WTC11 (cell line): ENCODE measurements at regions not wholly inside any gene's neighbourhood (a gene's known extent, or its start where the extent isn't known, plus 50 kb on each side); places are given as distances from the start of the nearest gene placed in this dataset.

ENCODE experiments used
- ATAC-seq: fragments of 200-7000 bp; cut with Tn5 transposase; 2 replicates; pipeline ENCODE4 v1.10.0; 2021; ENCODE audit warnings: mild to moderate bottlenecking, moderate library complexity
- CTCF ChIA-PET: fragments of 300-600 bp; sonication (Branson Sonifier 250); formaldehyde crosslinking; loops from one replicate; lab custom pipeline; 2021; ENCODE audit warnings: antibody characterized with exemption; lab: Charles Lee
- POLR2A ChIA-PET: fragments of 350-600 bp; sonication (Branson Sonifier 250); formaldehyde crosslinking; loops from one replicate; lab custom pipeline; 2021; ENCODE audit warnings: antibody characterized with exemption; lab: Charles Lee
- DNase-seq: peaks from one replicate; pipeline ENCODE4 v3.0.0; 2021; ENCODE audit warnings: low spot score
- H3K27ac Mint-ChIP-seq: 2 replicates; pipeline ENCODE4 v1.8.0; 2021; ENCODE audit warnings: mixed read lengths
- H3K27me3 Mint-ChIP-seq: 2 replicates; pipeline ENCODE4 v1.8.0; 2021; ENCODE audit warnings: low read depth, mild to moderate bottlenecking, moderate library complexity, mixed read lengths
- H3K36me3 Mint-ChIP-seq: 2 replicates; pipeline ENCODE4 v1.8.0; 2021; ENCODE audit warnings: mixed read lengths
- H3K4me1 Mint-ChIP-seq: 2 replicates; pipeline ENCODE4 v1.8.0; 2022; ENCODE audit warnings: mixed read lengths
- H3K4me3 Mint-ChIP-seq: 2 replicates; pipeline ENCODE4 v1.8.0; 2021; ENCODE audit warnings: mild to moderate bottlenecking, moderate library complexity, mixed read lengths
- H3K9me3 Mint-ChIP-seq: 2 replicates; pipeline ENCODE4 v1.8.0; 2021; ENCODE audit warnings: mixed read lengths
- ELF4 ChIP-seq: sonication (generic); formaldehyde crosslinking; IDR thresholded peaks from 2 replicates; pipeline ENCODE4 v1.8.1; 2022; ENCODE audit warnings: low read depth, mild to moderate bottlenecking, moderate library complexity, missing genetic modification reagents
- EMX1 ChIP-seq: fragments of 250-450 bp; sonication (Bioruptor Pico); IDR thresholded peaks from 2 replicates; pipeline ENCODE4 v1.8.0; 2021; ENCODE audit warnings: mild to moderate bottlenecking
- GTF2I ChIP-seq: fragments of 250-450 bp; sonication (Bioruptor Pico); conservative IDR thresholded peaks from 2 replicates; pipeline ENCODE4 v1.4.0; 2021; ENCODE audit warnings: mild to moderate bottlenecking
- MAX ChIP-seq: sonication (generic); formaldehyde crosslinking; IDR thresholded peaks from 2 replicates; pipeline ENCODE4 v1.8.0; 2022; ENCODE audit warnings: mild to moderate bottlenecking, missing genetic modification reagents
- NR2C2 ChIP-seq: sonication (generic); formaldehyde crosslinking; IDR thresholded peaks from 2 replicates; pipeline ENCODE4 v1.8.0; 2022; ENCODE audit warnings: mild to moderate bottlenecking, missing genetic modification reagents
- SP1 ChIP-seq: sonication (generic); formaldehyde crosslinking; conservative IDR thresholded peaks from 2 replicates; pipeline ENCODE4 v1.8.1; 2022; ENCODE audit warnings: missing genetic modification reagents
- ZNF263 ChIP-seq: sonication (generic); formaldehyde crosslinking; IDR thresholded peaks from 2 replicates; pipeline ENCODE4 v1.8.1; 2022; ENCODE audit warnings: low read depth, mild to moderate bottlenecking, moderate library complexity, missing genetic modification reagents
- TF ChIP-seq, protein P1 (sequence below): sonication (generic); formaldehyde crosslinking; IDR thresholded peaks from 2 replicates; pipeline ENCODE4 v1.8.1; 2023; ENCODE audit warnings: mild to moderate bottlenecking, missing genetic modification reagents, borderline replicate concordance
- TF ChIP-seq, protein P2 (sequence below): fragments of 250-450 bp; sonication (Bioruptor Pico); IDR thresholded peaks from 2 replicates; pipeline ENCODE4 v1.9.0; 2021; ENCODE audit warnings: mild to moderate bottlenecking, borderline replicate concordance
- TF ChIP-seq, protein P3 (sequence below): fragments of 250-450 bp; sonication (Bioruptor Pico); IDR thresholded peaks from 2 replicates; pipeline ENCODE4 v2.1.2; 2022; ENCODE audit warnings: mild to moderate bottlenecking, moderate library complexity
- TF ChIP-seq, protein P4 (sequence below): sonication (generic); formaldehyde crosslinking; IDR thresholded peaks from 2 replicates; pipeline ENCODE4 v1.8.1; 2022; ENCODE audit warnings: mild to moderate bottlenecking, missing genetic modification reagents, moderate library complexity, borderline replicate concordance
- TF ChIP-seq, protein P5 (sequence below): sonication (generic); formaldehyde crosslinking; IDR thresholded peaks from 2 replicates; pipeline ENCODE4 v1.8.0; 2023; ENCODE audit warnings: mild to moderate bottlenecking, missing genetic modification reagents
- TF ChIP-seq, protein P6 (sequence below): sonication (generic); formaldehyde crosslinking; IDR thresholded peaks from 2 replicates; pipeline ENCODE4 v1.8.0; 2023; ENCODE audit warnings: missing genetic modification reagents, mild to moderate bottlenecking, borderline replicate concordance

DNA sequence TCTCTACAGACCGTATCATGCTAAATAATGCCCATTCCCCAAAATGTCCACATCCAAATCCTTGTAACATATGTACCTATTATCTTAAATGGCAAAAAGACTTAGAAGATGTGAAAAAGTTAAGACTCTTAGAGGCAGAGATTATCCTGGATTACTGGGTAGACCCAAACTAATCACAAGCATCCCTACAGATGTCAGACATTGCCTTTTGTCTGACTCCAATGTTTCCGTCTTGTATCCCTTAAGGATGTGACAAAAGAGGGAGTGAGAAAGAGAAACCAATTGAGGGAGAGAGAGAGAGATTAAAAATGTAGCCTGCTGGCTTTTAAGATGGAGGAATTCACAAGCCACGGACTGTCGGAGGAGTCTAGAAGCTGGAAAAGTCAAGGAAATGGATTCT is 401.9 kb upstream of the FSTL5 start:
- Mint-ChIP-seq H3K27ac (no peak overlapping the region), H3K27me3 (no peaks in the 10 kb centered on the region), H3K4me3 (no peak overlapping the region), H3K4me1 (peaks cover 21% of the 10 kb centered on the region), H3K9me3 (no peaks in the 10 kb centered on the region), H3K36me3 (no peaks in the 10 kb centered on the region)
- ChIA-PET POLR2A (no interaction called here), CTCF (no interaction called here)
- ATAC-seq (no peak), DNase-seq (no peak)
- TF ChIP-seq, protein P1, sequence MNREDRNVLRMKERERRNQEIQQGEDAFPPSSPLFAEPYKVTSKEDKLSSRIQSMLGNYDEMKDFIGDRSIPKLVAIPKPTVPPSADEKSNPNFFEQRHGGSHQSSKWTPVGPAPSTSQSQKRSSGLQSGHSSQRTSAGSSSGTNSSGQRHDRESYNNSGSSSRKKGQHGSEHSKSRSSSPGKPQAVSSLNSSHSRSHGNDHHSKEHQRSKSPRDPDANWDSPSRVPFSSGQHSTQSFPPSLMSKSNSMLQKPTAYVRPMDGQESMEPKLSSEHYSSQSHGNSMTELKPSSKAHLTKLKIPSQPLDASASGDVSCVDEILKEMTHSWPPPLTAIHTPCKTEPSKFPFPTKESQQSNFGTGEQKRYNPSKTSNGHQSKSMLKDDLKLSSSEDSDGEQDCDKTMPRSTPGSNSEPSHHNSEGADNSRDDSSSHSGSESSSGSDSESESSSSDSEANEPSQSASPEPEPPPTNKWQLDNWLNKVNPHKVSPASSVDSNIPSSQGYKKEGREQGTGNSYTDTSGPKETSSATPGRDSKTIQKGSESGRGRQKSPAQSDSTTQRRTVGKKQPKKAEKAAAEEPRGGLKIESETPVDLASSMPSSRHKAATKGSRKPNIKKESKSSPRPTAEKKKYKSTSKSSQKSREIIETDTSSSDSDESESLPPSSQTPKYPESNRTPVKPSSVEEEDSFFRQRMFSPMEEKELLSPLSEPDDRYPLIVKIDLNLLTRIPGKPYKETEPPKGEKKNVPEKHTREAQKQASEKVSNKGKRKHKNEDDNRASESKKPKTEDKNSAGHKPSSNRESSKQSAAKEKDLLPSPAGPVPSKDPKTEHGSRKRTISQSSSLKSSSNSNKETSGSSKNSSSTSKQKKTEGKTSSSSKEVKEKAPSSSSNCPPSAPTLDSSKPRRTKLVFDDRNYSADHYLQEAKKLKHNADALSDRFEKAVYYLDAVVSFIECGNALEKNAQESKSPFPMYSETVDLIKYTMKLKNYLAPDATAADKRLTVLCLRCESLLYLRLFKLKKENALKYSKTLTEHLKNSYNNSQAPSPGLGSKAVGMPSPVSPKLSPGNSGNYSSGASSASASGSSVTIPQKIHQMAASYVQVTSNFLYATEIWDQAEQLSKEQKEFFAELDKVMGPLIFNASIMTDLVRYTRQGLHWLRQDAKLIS (CRISPR knock-in tag), result no peak
- TF ChIP-seq MAX (CRISPR knock-in tag) (no peak), NR2C2 (no peak)
- TF ChIP-seq, protein P2, sequence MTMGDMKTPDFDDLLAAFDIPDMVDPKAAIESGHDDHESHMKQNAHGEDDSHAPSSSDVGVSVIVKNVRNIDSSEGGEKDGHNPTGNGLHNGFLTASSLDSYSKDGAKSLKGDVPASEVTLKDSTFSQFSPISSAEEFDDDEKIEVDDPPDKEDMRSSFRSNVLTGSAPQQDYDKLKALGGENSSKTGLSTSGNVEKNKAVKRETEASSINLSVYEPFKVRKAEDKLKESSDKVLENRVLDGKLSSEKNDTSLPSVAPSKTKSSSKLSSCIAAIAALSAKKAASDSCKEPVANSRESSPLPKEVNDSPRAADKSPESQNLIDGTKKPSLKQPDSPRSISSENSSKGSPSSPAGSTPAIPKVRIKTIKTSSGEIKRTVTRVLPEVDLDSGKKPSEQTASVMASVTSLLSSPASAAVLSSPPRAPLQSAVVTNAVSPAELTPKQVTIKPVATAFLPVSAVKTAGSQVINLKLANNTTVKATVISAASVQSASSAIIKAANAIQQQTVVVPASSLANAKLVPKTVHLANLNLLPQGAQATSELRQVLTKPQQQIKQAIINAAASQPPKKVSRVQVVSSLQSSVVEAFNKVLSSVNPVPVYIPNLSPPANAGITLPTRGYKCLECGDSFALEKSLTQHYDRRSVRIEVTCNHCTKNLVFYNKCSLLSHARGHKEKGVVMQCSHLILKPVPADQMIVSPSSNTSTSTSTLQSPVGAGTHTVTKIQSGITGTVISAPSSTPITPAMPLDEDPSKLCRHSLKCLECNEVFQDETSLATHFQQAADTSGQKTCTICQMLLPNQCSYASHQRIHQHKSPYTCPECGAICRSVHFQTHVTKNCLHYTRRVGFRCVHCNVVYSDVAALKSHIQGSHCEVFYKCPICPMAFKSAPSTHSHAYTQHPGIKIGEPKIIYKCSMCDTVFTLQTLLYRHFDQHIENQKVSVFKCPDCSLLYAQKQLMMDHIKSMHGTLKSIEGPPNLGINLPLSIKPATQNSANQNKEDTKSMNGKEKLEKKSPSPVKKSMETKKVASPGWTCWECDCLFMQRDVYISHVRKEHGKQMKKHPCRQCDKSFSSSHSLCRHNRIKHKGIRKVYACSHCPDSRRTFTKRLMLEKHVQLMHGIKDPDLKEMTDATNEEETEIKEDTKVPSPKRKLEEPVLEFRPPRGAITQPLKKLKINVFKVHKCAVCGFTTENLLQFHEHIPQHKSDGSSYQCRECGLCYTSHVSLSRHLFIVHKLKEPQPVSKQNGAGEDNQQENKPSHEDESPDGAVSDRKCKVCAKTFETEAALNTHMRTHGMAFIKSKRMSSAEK (CRISPR knock-in tag), result no peak
- TF ChIP-seq, protein P3, sequence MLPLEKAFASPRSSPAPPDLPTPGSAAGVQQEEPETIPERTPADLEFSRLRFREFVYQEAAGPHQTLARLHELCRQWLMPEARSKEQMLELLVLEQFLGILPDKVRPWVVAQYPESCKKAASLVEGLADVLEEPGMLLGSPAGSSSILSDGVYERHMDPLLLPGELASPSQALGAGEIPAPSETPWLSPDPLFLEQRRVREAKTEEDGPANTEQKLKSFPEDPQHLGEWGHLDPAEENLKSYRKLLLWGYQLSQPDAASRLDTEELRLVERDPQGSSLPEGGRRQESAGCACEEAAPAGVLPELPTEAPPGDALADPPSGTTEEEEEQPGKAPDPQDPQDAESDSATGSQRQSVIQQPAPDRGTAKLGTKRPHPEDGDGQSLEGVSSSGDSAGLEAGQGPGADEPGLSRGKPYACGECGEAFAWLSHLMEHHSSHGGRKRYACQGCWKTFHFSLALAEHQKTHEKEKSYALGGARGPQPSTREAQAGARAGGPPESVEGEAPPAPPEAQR (CRISPR knock-in tag), result no peak

DNA sequence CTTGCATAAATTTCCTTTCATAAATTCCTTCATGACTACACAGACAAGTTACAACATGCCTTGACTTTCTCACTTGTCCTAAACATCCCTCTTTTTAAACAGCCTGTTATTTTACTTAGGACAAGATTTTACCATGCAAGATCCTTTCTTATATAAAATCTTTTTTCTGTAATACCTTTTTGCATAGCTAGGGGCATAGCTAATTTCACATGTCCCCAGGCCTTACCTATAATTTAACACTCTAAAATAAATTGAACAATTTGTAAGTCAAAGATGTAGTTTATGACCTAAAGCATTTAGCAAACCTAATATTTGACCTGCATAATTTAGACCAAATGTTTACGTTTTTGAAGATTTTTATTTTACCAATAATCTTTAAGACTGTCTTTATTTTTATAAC is 396.3 kb upstream of the FSTL5 start:
- ChIA-PET CTCF (interaction anchor here (1.0 kb wide), 1 partner anchor 9 kb away, joined by 3 read pairs; no protein-coding TSS in a partner anchor), POLR2A (no interaction called here)
- H3K27ac Mint-ChIP-seq, result no peak overlapping the region
- DNase-seq (no peak), ATAC-seq (no peak)
- no peaks in the 10 kb centered on the region for H3K36me3 Mint-ChIP-seq
- peaks cover 21% of the 10 kb centered on the region for H3K4me1 Mint-ChIP-seq
- H3K9me3 Mint-ChIP-seq, result peaks cover 4% of the 10 kb centered on the region
- TF ChIP-seq, protein P4, sequence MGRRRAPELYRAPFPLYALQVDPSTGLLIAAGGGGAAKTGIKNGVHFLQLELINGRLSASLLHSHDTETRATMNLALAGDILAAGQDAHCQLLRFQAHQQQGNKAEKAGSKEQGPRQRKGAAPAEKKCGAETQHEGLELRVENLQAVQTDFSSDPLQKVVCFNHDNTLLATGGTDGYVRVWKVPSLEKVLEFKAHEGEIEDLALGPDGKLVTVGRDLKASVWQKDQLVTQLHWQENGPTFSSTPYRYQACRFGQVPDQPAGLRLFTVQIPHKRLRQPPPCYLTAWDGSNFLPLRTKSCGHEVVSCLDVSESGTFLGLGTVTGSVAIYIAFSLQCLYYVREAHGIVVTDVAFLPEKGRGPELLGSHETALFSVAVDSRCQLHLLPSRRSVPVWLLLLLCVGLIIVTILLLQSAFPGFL (CRISPR knock-in tag), result no peak
- TF ChIP-seq ELF4 (CRISPR knock-in tag), result no peak
- no peak for TF ChIP-seq ZNF263 (CRISPR knock-in tag)
- no peak for TF ChIP-seq EMX1 (CRISPR knock-in tag)
- TF ChIP-seq, protein P5, sequence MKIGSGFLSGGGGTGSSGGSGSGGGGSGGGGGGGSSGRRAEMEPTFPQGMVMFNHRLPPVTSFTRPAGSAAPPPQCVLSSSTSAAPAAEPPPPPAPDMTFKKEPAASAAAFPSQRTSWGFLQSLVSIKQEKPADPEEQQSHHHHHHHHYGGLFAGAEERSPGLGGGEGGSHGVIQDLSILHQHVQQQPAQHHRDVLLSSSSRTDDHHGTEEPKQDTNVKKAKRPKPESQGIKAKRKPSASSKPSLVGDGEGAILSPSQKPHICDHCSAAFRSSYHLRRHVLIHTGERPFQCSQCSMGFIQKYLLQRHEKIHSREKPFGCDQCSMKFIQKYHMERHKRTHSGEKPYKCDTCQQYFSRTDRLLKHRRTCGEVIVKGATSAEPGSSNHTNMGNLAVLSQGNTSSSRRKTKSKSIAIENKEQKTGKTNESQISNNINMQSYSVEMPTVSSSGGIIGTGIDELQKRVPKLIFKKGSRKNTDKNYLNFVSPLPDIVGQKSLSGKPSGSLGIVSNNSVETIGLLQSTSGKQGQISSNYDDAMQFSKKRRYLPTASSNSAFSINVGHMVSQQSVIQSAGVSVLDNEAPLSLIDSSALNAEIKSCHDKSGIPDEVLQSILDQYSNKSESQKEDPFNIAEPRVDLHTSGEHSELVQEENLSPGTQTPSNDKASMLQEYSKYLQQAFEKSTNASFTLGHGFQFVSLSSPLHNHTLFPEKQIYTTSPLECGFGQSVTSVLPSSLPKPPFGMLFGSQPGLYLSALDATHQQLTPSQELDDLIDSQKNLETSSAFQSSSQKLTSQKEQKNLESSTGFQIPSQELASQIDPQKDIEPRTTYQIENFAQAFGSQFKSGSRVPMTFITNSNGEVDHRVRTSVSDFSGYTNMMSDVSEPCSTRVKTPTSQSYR (CRISPR knock-in tag), result no peak
- no peak for TF ChIP-seq GTF2I (CRISPR knock-in tag)
- TF ChIP-seq, protein P6, sequence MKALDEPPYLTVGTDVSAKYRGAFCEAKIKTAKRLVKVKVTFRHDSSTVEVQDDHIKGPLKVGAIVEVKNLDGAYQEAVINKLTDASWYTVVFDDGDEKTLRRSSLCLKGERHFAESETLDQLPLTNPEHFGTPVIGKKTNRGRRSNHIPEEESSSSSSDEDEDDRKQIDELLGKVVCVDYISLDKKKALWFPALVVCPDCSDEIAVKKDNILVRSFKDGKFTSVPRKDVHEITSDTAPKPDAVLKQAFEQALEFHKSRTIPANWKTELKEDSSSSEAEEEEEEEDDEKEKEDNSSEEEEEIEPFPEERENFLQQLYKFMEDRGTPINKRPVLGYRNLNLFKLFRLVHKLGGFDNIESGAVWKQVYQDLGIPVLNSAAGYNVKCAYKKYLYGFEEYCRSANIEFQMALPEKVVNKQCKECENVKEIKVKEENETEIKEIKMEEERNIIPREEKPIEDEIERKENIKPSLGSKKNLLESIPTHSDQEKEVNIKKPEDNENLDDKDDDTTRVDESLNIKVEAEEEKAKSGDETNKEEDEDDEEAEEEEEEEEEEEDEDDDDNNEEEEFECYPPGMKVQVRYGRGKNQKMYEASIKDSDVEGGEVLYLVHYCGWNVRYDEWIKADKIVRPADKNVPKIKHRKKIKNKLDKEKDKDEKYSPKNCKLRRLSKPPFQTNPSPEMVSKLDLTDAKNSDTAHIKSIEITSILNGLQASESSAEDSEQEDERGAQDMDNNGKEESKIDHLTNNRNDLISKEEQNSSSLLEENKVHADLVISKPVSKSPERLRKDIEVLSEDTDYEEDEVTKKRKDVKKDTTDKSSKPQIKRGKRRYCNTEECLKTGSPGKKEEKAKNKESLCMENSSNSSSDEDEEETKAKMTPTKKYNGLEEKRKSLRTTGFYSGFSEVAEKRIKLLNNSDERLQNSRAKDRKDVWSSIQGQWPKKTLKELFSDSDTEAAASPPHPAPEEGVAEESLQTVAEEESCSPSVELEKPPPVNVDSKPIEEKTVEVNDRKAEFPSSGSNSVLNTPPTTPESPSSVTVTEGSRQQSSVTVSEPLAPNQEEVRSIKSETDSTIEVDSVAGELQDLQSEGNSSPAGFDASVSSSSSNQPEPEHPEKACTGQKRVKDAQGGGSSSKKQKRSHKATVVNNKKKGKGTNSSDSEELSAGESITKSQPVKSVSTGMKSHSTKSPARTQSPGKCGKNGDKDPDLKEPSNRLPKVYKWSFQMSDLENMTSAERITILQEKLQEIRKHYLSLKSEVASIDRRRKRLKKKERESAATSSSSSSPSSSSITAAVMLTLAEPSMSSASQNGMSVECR (CRISPR knock-in tag), result no peak
- TF ChIP-seq SP1 (CRISPR knock-in tag), result no peak
- no peak overlapping the region for H3K4me3 Mint-ChIP-seq
- no peaks in the 10 kb centered on the region for H3K27me3 Mint-ChIP-seq
